C4-2B (cell line): ENCODE measurements at regions not wholly inside any gene's neighbourhood (a gene's known extent, or its start where the extent isn't known, plus 50 kb on each side); places are given as distances from the start of the nearest gene placed in this dataset.

Source experiments
- CTCF ChIP-seq: fragments of 450-650 bp; conservative IDR thresholded peaks from 2 replicates; pipeline ENCODE4 v1.5.1; 2017; ENCODE audit warnings: mild to moderate bottlenecking
- ZFX ChIP-seq: fragments of 450-650 bp; IDR thresholded peaks from 2 replicates; pipeline ENCODE4 v1.6.1; 2017

- no peak for TF ChIP-seq CTCF
- no peak for TF ChIP-seq ZFX
Measured at GRCh38 chr2:217181512-217181911, 321.6 kb upstream of the TNP1 start.
